ENCODE measurements at regions not wholly inside any gene's neighbourhood (a gene's known extent, or its start where the extent isn't known, plus 50 kb on each side); places are given as distances from the start of the nearest gene placed in this dataset.

DNA sequence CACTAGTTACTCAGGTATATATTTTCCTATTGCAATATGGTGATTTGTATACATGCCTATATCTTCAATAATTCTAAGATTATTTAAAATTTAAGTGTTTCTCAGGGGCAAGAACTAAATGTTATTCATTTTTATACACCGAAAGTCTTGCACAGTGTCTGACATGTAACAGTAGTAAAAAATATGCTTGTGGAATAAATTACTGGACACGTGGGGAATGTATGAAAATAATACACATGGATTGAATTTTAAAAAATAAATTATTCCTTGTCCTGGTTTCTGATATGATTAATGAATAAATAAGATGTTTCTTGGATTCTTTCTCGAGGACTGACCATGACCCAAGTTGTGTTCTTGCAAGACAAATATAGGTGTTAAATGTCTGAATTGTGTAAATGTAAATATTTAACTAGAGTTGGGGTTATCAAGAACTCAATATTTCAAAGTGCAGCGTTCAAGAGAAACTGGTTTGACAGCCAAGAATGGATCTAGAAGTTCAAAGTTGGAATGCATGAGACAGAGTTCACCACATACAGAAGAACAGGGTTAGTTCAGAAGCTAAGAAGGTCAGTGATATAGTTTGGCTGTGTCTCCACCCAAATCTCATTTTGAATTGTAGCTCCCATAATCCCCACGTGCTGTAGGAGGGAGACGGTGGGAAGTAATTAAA lies 142.1 kb upstream of the SPAG17 start:
- no peak overlapping the region for H3K4me3 Mint-ChIP-seq
- H3K27ac ChIP-seq (ENCODE audit: low read depth in 1 of 2, low read length in 2 of 2) = no peak overlapping the region
- no peak for TF ChIP-seq CTCF (IDR thresholded peaks at IDR 0.05)
- H3K4me1 ChIP-seq (ENCODE audit: control insufficient read depth in 1 of 2, insufficient read depth in 2 of 2, low read length in 2 of 2) = no peaks in the 10 kb centered on the region
- peaks cover 0 to 11% (median 3%) of the 10 kb centered on the region in 7 donors for H3K9me3 Mint-ChIP-seq
- no peak overlapping the region for H3K27ac Mint-ChIP-seq
- no peak for DNase-seq
- H3K79me2 ChIP-seq (ENCODE audit: insufficient read depth, low read length) = no peaks in the 10 kb centered on the region
- H3K4me3 ChIP-seq (replicated peaks in 1 of 3; ENCODE audit: low read depth in 2 of 3, low read length in 3 of 3) = no peak overlapping the region
- no peak overlapping the region for H2AFZ ChIP-seq (ENCODE audit: insufficient read depth, low read depth, low read length, poor library complexity, severe bottlenecking)
- intact Hi-C loops (cut with micrococcal nuclease) = no loop called here
- H4K20me1 ChIP-seq (ENCODE audit: insufficient read depth, low read length) = no peaks in the 10 kb centered on the region
- H3K27me3 Mint-ChIP-seq (ENCODE audit: low read depth in 3 of 3) = peaks cover 0 to 2% (median 1%) of the 10 kb centered on the region in 3 donors
- H3K36me3 Mint-ChIP-seq = no peaks in the 10 kb centered on the region
- H3K9me3 ChIP-seq (replicated peaks in 1 of 2; ENCODE audit: control insufficient read depth in 1 of 2, insufficient read depth in 1 of 2, low read length in 2 of 2) = no peaks in the 10 kb centered on the region
- H3K4me2 ChIP-seq (replicated peaks; ENCODE audit: extremely low read depth, low read length, poor library complexity, severe bottlenecking) = no peak overlapping the region
- H3K9ac ChIP-seq (ENCODE audit: insufficient read depth, low read length, poor library complexity, severe bottlenecking) = no peak overlapping the region
- H3K4me1 Mint-ChIP-seq = no peaks in the 10 kb centered on the region
- H3K27me3 ChIP-seq (ENCODE audit: control insufficient read depth in 2 of 2, insufficient read depth in 2 of 2, low read length in 2 of 2) = no peaks in the 10 kb centered on the region
- H3K36me3 ChIP-seq (replicated peaks in 1 of 2; ENCODE audit: control insufficient read depth in 1 of 2, insufficient read depth in 2 of 2, low read length in 2 of 2) = no peaks in the 10 kb centered on the region
- WGBS (ENCODE audit: insufficient coverage) = 100% methylated on average over 1 of the region's 6 CpGs

GRCh38 chr1:118325550-118326225 lies 140.7 kb upstream of the SPAG17 start:
- TF ChIP-seq CTCF (IDR thresholded peaks at IDR 0.05) = no peak
- H3K27ac Mint-ChIP-seq = no peak overlapping the region
- H3K9me3 Mint-ChIP-seq = peaks cover 0 to 9% (median 3%) of the 10 kb centered on the region in 7 donors
- no peaks in the 10 kb centered on the region for H3K79me2 ChIP-seq (ENCODE audit: insufficient read depth, low read length)
- H3K27me3 ChIP-seq (ENCODE audit: control insufficient read depth in 2 of 2, insufficient read depth in 2 of 2, low read length in 2 of 2) = no peaks in the 10 kb centered on the region
- H3K27ac ChIP-seq (ENCODE audit: low read depth in 1 of 2, low read length in 2 of 2) = no peak overlapping the region
- no peaks in the 10 kb centered on the region for H3K9me3 ChIP-seq (replicated peaks in 1 of 2; ENCODE audit: control insufficient read depth in 1 of 2, insufficient read depth in 1 of 2, low read length in 2 of 2)
- H3K27me3 Mint-ChIP-seq (ENCODE audit: low read depth in 3 of 3) = peaks cover 0 to 2% (median 1%) of the 10 kb centered on the region in 3 donors
- no peaks in the 10 kb centered on the region for H3K36me3 Mint-ChIP-seq
- no peak for DNase-seq
- H2AFZ ChIP-seq (ENCODE audit: insufficient read depth, low read depth, low read length, poor library complexity, severe bottlenecking) = no peak overlapping the region
- no peaks in the 10 kb centered on the region for H3K4me1 Mint-ChIP-seq
- no peaks in the 10 kb centered on the region for H3K36me3 ChIP-seq (replicated peaks in 1 of 2; ENCODE audit: control insufficient read depth in 1 of 2, insufficient read depth in 2 of 2, low read length in 2 of 2)
- H4K20me1 ChIP-seq (ENCODE audit: insufficient read depth, low read length) = no peaks in the 10 kb centered on the region
- intact Hi-C loops (cut with micrococcal nuclease) = no loop called here
- H3K4me1 ChIP-seq (ENCODE audit: control insufficient read depth in 1 of 2, insufficient read depth in 2 of 2, low read length in 2 of 2) = no peaks in the 10 kb centered on the region
- H3K4me3 ChIP-seq (replicated peaks in 1 of 3; ENCODE audit: low read depth in 2 of 3, low read length in 3 of 3) = no peak overlapping the region
- H3K9ac ChIP-seq (ENCODE audit: insufficient read depth, low read length, poor library complexity, severe bottlenecking) = no peak overlapping the region
- H3K4me2 ChIP-seq (replicated peaks; ENCODE audit: extremely low read depth, low read length, poor library complexity, severe bottlenecking) = no peak overlapping the region
- H3K4me3 Mint-ChIP-seq = no peak overlapping the region
